GM21447 (cell line): ENCODE measurements at regions not wholly inside any gene's neighbourhood (a gene's known extent, or its start where the extent isn't known, plus 50 kb on each side); places are given as distances from the start of the nearest gene placed in this dataset.

Experiments
- ATAC-seq: cut with Tn5 transposase; IDR thresholded peaks from one replicate; pipeline ENCODE4 v1.9.1; 2021; ENCODE audit not compliant: unreplicated experiment

- ATAC-seq = no peak
Measured at GRCh38 chr5:61735995-61736394, 403.9 kb downstream of the ZSWIM6 start.

GRCh38 chr5:61737301-61737963, 405.4 kb downstream of the ZSWIM6 start:
- ATAC-seq = no peak

- ATAC-seq = no peak
Measured at GRCh38 chr5:61737964-61738340, 405.9 kb downstream of the ZSWIM6 start.

GRCh38 chr5:61738446-61738845, 406.4 kb downstream of the ZSWIM6 start:
- no peak for ATAC-seq

- ATAC-seq = no peak
Measured at GRCh38 chr5:61744690-61745619, 412.9 kb downstream of the ZSWIM6 start.

- ATAC-seq = no peak
Measured at GRCh38 chr5:61746831-61747575, 414.9 kb downstream of the ZSWIM6 start.

GRCh38 chr5:61748121-61748520, 416.1 kb downstream of the ZSWIM6 start:
- no peak for ATAC-seq

- ATAC-seq = no peak
Measured at GRCh38 chr5:61748651-61749050, 416.6 kb downstream of the ZSWIM6 start.

- ATAC-seq = no peak
Measured at GRCh38 chr5:61752588-61752987, 420.5 kb downstream of the ZSWIM6 start.

- no peak for ATAC-seq
Measured at GRCh38 chr5:61754792-61755191, 422.7 kb downstream of the ZSWIM6 start.

GRCh38 chr5:61755726-61756222, 423.7 kb downstream of the ZSWIM6 start:
- no peak for ATAC-seq

- ATAC-seq = no peak
Measured at GRCh38 chr5:61758711-61759110, 426.7 kb downstream of the ZSWIM6 start.

- ATAC-seq = no peak
Measured at GRCh38 chr5:61765471-61765870, 433.4 kb downstream of the ZSWIM6 start.

- no peak for ATAC-seq
Measured at GRCh38 chr5:61766141-61766540, 434.1 kb downstream of the ZSWIM6 start.

- ATAC-seq = no peak
Measured at GRCh38 chr5:61767231-61768080, 435.4 kb downstream of the ZSWIM6 start.

GRCh38 chr5:61768692-61769281, 436.7 kb downstream of the ZSWIM6 start:
- ATAC-seq = peak; percentile 88

- no peak for ATAC-seq
Measured at GRCh38 chr5:61771062-61771461, 439.0 kb downstream of the ZSWIM6 start.

- no peak for ATAC-seq
Measured at GRCh38 chr5:61771808-61772207, 439.8 kb downstream of the ZSWIM6 start.

- no peak for ATAC-seq
Measured at GRCh38 chr5:61775901-61776300, 443.8 kb downstream of the ZSWIM6 start.

- no peak for ATAC-seq
Measured at GRCh38 chr5:61777292-61777691, 445.2 kb downstream of the ZSWIM6 start.
